ENCODE measurements at regions not wholly inside any gene's neighbourhood (a gene's known extent, or its start where the extent isn't known, plus 50 kb on each side); places are given as distances from the start of the nearest gene placed in this dataset.
A peak's percentile ranks its signal among the peaks of the same experiment; 100 is the strongest.

DNA sequence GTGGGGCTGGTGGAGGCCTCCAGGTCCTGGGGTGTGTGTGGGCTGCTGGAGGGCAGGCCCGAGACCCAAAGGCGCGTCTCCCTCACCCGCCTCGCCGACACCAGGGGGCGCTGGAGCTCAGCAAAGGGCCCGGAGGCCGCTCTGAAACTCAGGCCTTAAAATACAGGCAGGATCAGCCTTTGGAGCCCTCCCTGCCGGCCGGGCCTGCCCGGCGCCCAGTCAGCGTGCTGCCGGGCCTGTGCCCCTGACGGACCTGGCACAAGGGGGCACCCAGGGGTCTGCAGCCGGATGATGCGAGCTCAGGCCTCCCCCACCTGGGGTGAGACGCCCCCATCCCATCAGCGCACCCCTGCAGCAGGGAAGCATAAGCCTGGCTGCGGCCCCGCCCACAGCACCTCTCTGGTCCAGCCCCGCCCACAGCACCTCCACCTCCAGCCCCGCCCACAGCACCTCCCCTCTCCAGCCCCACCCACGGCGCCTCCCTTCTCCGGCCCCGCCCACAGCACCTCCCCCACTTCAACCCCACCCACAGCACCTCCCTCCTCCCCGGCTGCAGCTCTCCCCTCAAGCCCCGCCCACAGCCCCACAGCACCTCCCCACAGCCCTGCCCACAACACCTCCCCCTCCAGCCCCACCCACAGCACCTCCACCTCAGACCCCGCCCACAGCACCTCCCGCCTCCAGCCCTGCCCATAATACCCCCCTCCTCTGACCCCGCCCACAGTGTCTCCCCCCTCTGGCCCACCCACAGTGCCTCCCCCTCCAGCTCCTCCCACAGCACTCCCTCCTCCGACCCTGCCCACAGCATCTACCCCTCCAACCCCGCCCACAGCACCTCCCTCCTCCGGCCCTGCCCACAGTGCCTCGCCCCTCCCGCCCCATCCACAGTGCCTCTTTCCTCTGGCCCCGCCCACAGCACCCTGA is 92.8 kb upstream of the OTOS start:
- no peak for TF ChIP-seq ZFX (IDR thresholded peaks at IDR 0.05; ENCODE audit: borderline replicate concordance)
- TF ChIP-seq, protein P1, sequence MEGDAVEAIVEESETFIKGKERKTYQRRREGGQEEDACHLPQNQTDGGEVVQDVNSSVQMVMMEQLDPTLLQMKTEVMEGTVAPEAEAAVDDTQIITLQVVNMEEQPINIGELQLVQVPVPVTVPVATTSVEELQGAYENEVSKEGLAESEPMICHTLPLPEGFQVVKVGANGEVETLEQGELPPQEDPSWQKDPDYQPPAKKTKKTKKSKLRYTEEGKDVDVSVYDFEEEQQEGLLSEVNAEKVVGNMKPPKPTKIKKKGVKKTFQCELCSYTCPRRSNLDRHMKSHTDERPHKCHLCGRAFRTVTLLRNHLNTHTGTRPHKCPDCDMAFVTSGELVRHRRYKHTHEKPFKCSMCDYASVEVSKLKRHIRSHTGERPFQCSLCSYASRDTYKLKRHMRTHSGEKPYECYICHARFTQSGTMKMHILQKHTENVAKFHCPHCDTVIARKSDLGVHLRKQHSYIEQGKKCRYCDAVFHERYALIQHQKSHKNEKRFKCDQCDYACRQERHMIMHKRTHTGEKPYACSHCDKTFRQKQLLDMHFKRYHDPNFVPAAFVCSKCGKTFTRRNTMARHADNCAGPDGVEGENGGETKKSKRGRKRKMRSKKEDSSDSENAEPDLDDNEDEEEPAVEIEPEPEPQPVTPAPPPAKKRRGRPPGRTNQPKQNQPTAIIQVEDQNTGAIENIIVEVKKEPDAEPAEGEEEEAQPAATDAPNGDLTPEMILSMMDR (IDR thresholded peaks at IDR 0.05), result peak; percentile 83
- H3K27ac ChIP-seq, result no peak overlapping the region

DNA sequence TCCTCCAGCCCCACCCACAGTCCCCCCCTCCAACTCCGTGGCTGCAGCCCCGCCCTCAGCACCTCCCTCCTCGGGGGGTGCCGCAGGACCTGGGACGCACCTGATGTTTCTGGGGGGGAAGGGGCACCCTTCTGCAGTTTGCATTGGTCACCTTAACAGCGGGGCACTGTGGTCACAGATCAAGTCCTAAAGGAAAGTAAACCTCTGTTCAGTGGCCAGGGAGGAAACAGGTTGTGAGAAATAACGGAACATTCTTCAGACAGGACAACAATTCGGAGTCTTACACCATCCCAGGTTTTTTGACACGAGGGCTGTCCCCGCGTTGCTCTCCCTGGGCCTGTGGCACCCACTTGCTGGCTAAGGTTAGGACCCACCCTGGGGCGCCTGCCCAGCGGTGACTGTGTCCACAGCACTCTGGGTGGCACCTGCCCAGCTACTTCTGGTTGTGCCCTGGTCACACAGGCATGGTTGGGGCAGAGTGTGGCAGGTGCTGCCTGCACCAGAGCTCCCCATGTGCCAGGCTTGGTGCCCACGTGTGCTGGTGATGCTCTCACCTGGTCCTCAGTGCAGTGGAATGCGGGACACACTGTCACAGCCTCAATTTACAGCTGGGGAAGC is 93.5 kb upstream of the OTOS start:
- no peak for TF ChIP-seq ZFX (IDR thresholded peaks at IDR 0.05; ENCODE audit: borderline replicate concordance)
- TF ChIP-seq, protein P1 (IDR thresholded peaks at IDR 0.05), result no peak
- no peak overlapping the region for H3K27ac ChIP-seq

DNA sequence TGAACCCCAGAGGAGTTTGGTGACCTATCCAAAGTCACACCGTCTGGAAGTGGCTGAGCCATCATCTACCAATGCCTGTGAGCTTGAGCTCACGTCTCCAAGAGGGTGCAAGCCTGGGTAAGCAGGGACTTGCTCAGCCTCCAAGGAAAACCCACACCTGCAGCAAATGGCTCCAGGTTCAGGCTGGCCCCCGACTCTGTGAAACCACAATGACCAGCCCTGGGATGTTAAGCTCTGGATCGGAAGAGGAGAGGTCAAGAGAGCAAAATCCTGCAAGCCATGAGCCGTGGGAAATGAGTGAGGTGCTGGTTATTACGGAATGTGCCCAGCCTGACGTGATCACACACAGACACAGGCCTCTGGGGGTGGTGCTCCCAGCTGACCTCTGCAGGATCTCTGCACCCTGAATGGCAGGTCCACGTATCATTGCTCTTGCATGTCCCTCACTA is 94.1 kb upstream of the OTOS start:
- H3K27ac ChIP-seq, result no peak overlapping the region
- TF ChIP-seq ZFX (IDR thresholded peaks at IDR 0.05; ENCODE audit: borderline replicate concordance), result no peak
- TF ChIP-seq, protein P1 (IDR thresholded peaks at IDR 0.05), result no peak

DNA sequence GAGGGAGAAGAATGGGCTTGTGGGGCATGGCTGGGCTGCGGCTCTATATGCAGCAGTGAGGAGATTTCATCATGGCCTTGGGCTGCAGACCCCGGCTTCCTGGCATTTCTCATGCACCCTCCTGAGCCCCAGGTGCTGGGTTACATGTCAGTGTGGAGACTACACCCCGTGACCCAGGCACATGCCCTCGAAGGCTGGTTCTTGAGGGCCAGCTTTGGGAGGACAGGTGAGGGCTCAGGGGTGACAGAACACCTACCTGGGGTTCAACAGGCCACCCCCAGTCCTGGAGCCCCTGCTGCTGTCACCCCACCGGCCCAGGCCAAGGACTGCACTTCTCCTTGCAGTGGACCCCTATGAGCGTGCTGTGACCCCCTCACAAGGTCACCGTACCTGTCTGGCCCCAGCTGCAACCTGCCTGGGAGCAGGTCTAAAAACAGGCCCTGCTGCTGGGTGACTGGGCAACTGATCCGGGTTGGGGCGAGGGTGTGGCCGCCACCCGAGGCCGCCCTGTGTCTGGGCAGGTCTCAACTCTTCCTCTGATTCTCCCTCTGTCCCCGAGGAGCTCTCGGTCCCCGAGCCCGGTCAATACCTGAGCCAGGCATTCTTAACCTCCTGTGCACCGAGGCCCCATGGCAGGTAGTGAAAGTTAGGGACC is 94.8 kb upstream of the OTOS start:
- H3K27ac ChIP-seq, result no peak overlapping the region
- no peak for TF ChIP-seq ZFX (IDR thresholded peaks at IDR 0.05; ENCODE audit: borderline replicate concordance)
- TF ChIP-seq, protein P1 (IDR thresholded peaks at IDR 0.05), result no peak

DNA sequence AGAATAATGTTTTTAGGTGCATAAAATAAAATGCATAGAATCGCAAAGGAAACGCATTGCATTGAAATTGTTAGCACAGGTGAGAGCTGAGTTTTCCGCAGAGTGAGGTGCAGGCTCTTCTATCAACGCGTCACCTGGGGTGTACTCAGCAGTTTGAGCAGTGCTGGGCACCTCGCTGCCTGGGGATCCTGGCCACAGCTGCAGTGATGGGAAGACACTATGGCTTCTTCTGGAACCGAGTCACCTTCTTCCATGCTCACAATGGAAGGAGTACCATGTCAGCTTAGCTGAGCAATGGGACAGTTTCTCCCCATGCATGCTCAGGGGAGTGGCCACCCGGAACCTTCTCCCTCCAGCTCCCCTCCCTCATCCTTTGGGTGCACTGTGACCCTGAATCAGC is 95.4 kb upstream of the OTOS start:
- TF ChIP-seq, protein P1 (IDR thresholded peaks at IDR 0.05), result no peak
- no peak for TF ChIP-seq ZFX (IDR thresholded peaks at IDR 0.05; ENCODE audit: borderline replicate concordance)
- H3K27ac ChIP-seq, result no peak overlapping the region

DNA sequence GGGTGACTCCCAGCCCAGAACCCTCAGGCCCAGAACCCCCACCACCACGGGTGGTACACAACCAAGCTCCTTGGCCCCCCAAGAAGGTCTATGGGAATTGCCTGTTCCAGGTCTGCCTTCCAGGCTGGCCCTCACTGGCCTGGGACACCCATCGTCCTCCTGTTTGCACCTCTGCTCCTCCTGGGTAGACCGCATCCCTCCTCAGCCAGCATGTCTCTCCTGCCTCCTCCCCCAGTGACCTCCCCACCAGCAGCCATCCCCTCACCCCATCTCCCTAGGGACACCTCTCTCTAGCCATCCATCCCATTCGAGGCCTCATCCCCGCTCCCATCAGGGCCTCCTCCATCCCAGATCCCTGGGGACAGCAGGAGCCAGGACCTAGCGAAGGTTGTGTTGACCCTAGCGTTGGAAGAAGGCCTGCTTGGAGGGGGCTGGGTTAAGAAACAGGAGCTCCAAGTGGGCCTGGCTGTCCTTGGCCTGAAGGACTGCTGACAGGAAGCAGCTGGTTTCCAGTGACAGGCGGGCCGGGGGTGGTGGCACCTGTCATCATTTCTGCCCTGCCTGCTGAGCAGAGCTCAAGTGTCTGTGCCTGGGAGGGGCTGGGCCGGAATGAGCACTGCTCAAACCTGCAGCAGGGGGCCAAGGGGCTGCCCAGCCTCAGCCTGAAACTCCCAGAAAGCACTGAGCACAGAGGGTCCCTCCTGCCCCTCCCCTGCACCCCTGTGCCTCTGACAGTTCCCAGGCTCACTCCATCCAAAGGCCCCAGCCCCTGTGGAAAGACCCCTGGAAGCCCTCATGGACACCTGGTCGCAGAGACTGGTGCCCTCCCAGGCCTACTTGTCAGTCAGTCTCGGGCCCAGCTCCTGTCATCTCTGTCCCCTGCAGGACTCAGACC is 96.0 kb upstream of the OTOS start:
- no peak overlapping the region for H3K27ac ChIP-seq
- TF ChIP-seq, protein P1 (IDR thresholded peaks at IDR 0.05), result no peak
- TF ChIP-seq ZFX (IDR thresholded peaks at IDR 0.05; ENCODE audit: borderline replicate concordance), result no peak

Measured in 22Rv1 (cell line).